ENCODE measurements at regions not wholly inside any gene's neighbourhood (a gene's known extent, or its start where the extent isn't known, plus 50 kb on each side); places are given as distances from the start of the nearest gene placed in this dataset.

- DNase-seq (ENCODE audit: low read depth in 1 of 2, low spot score in 2 of 2) = no peak
- Histone ChIP-seq H3K4me1 (replicated peaks) (peaks cover 8% of the 10 kb centered on the region), H3K27ac (no peak overlapping the region), H3K4me3 (no peak overlapping the region), H3K9me3 (replicated peaks) (no peaks in the 10 kb centered on the region), H3K36me3 (no peaks in the 10 kb centered on the region), H3K27me3 (replicated peaks) (no peaks in the 10 kb centered on the region)
Observed at GRCh38 chr5:159430361-159431012, 100.2 kb upstream of the IL12B start.

- H3K9me3 ChIP-seq (replicated peaks) = no peaks in the 10 kb centered on the region
- no peaks in the 10 kb centered on the region for H3K36me3 ChIP-seq
- no peaks in the 10 kb centered on the region for H3K27me3 ChIP-seq (replicated peaks)
- no peak overlapping the region for H3K4me3 ChIP-seq
- no peak overlapping the region for H3K27ac ChIP-seq
- DNase-seq (ENCODE audit: low read depth in 1 of 2, low spot score in 2 of 2) = no peak
- peaks cover 1% of the 10 kb centered on the region for H3K4me1 ChIP-seq (replicated peaks)
Observed at GRCh38 chr5:159435855-159436254, 105.6 kb upstream of the IL12B start.

- no peaks in the 10 kb centered on the region for H3K9me3 ChIP-seq (replicated peaks)
- H3K4me3 ChIP-seq = no peak overlapping the region
- no peak for DNase-seq (ENCODE audit: low read depth in 1 of 2, low spot score in 2 of 2)
Observed at GRCh38 chr5:159438092-159438491, 107.8 kb upstream of the IL12B start.

GRCh38 chr5:159439002-159439401, 108.7 kb upstream of the IL12B start:
- no peaks in the 10 kb centered on the region for H3K27me3 ChIP-seq (replicated peaks)
- H3K4me3 ChIP-seq = no peak overlapping the region
- no peak for DNase-seq (ENCODE audit: low read depth in 1 of 2, low spot score in 2 of 2)
- no peaks in the 10 kb centered on the region for H3K36me3 ChIP-seq
- no peaks in the 10 kb centered on the region for H3K9me3 ChIP-seq (replicated peaks)
- H3K27ac ChIP-seq = no peak overlapping the region
- H3K4me1 ChIP-seq (replicated peaks) = no peaks in the 10 kb centered on the region

More at GRCh38 chr5:159438092-159438491, 107.8 kb upstream of the IL12B start:
- no peaks in the 10 kb centered on the region for H3K27me3 ChIP-seq (replicated peaks)
- H3K36me3 ChIP-seq = no peaks in the 10 kb centered on the region
- no peaks in the 10 kb centered on the region for H3K4me1 ChIP-seq (replicated peaks)
- H3K27ac ChIP-seq = no peak overlapping the region

- Histone ChIP-seq H3K27me3 (replicated peaks) (no peaks in the 10 kb centered on the region), H3K27ac (no peak overlapping the region), H3K4me1 (replicated peaks) (no peaks in the 10 kb centered on the region), H3K4me3 (no peak overlapping the region), H3K9me3 (replicated peaks) (no peaks in the 10 kb centered on the region), H3K36me3 (no peaks in the 10 kb centered on the region)
- DNase-seq (ENCODE audit: low read depth in 1 of 2, low spot score in 2 of 2) = no peak
Observed at GRCh38 chr5:159440235-159440634, 109.9 kb upstream of the IL12B start.

GRCh38 chr5:159440968-159441367, 110.7 kb upstream of the IL12B start:
- DNase-seq (ENCODE audit: low read depth in 1 of 2, low spot score in 2 of 2) = no peak
- Histone ChIP-seq H3K4me1 (replicated peaks) (no peaks in the 10 kb centered on the region), H3K36me3 (no peaks in the 10 kb centered on the region), H3K9me3 (replicated peaks) (no peaks in the 10 kb centered on the region), H3K27me3 (replicated peaks) (no peaks in the 10 kb centered on the region), H3K4me3 (no peak overlapping the region), H3K27ac (no peak overlapping the region)

- H3K27me3 ChIP-seq (replicated peaks) = no peaks in the 10 kb centered on the region
- H3K4me1 ChIP-seq (replicated peaks) = no peaks in the 10 kb centered on the region
- H3K4me3 ChIP-seq = no peak overlapping the region
- H3K36me3 ChIP-seq = no peaks in the 10 kb centered on the region
- DNase-seq (ENCODE audit: low read depth in 1 of 2, low spot score in 2 of 2) = peak in 1 of 2 experiments; percentile 55
- no peak overlapping the region for H3K27ac ChIP-seq
- H3K9me3 ChIP-seq (replicated peaks) = no peaks in the 10 kb centered on the region
Observed at GRCh38 chr5:159441441-159441840, 111.2 kb upstream of the IL12B start.

- no peak for DNase-seq (ENCODE audit: low read depth in 1 of 2, low spot score in 2 of 2)
Observed at GRCh38 chr5:159442206-159442850, 112.0 kb upstream of the IL12B start.

GRCh38 chr5:159444441-159445082, 114.3 kb upstream of the IL12B start:
- Histone ChIP-seq H3K36me3 (no peaks in the 10 kb centered on the region), H3K4me3 (no peak overlapping the region), H3K27me3 (replicated peaks) (no peaks in the 10 kb centered on the region), H3K4me1 (replicated peaks) (peaks cover 1% of the 10 kb centered on the region), H3K27ac (no peak overlapping the region), H3K9me3 (replicated peaks) (no peaks in the 10 kb centered on the region)
- peak in 1 of 2 experiments; percentile 79 for DNase-seq (ENCODE audit: low read depth in 1 of 2, low spot score in 2 of 2)

More at GRCh38 chr5:159442206-159442850, 112.0 kb upstream of the IL12B start:
- H3K36me3 ChIP-seq = no peaks in the 10 kb centered on the region
- no peaks in the 10 kb centered on the region for H3K9me3 ChIP-seq (replicated peaks)
- H3K27me3 ChIP-seq (replicated peaks) = no peaks in the 10 kb centered on the region
- H3K4me3 ChIP-seq = no peak overlapping the region
- H3K27ac ChIP-seq = no peak overlapping the region
- H3K4me1 ChIP-seq (replicated peaks) = no peaks in the 10 kb centered on the region

GRCh38 chr5:159447116-159447515, 116.8 kb upstream of the IL12B start:
- no peaks in the 10 kb centered on the region for H3K9me3 ChIP-seq (replicated peaks)
- H3K4me1 ChIP-seq (replicated peaks) = peaks cover 27% of the 10 kb centered on the region
- no peak overlapping the region for H3K27ac ChIP-seq
- H3K36me3 ChIP-seq = no peaks in the 10 kb centered on the region
- no peak for DNase-seq (ENCODE audit: low read depth in 1 of 2, low spot score in 2 of 2)
- no peaks in the 10 kb centered on the region for H3K27me3 ChIP-seq (replicated peaks)
- no peak overlapping the region for H3K4me3 ChIP-seq

GRCh38 chr5:159448841-159449407, 118.6 kb upstream of the IL12B start:
- DNase-seq (ENCODE audit: low read depth in 1 of 2, low spot score in 2 of 2) = no peak
- Histone ChIP-seq H3K36me3 (no peaks in the 10 kb centered on the region), H3K4me1 (replicated peaks) (peaks cover 29% of the 10 kb centered on the region), H3K27ac (no peak overlapping the region), H3K4me3 (no peak overlapping the region), H3K9me3 (replicated peaks) (no peaks in the 10 kb centered on the region), H3K27me3 (replicated peaks) (no peaks in the 10 kb centered on the region)

- Histone ChIP-seq H3K4me3 (no peak overlapping the region), H3K27ac (no peak overlapping the region), H3K36me3 (no peaks in the 10 kb centered on the region), H3K9me3 (replicated peaks) (no peaks in the 10 kb centered on the region), H3K4me1 (replicated peaks) (peaks cover 29% of the 10 kb centered on the region), H3K27me3 (replicated peaks) (no peaks in the 10 kb centered on the region)
- DNase-seq (ENCODE audit: low read depth in 1 of 2, low spot score in 2 of 2) = peak; percentile 44 to 59
Observed at GRCh38 chr5:159449925-159450324, 119.6 kb upstream of the IL12B start.

- Histone ChIP-seq H3K36me3 (no peaks in the 10 kb centered on the region), H3K9me3 (replicated peaks) (no peaks in the 10 kb centered on the region), H3K27ac (no peak overlapping the region), H3K27me3 (replicated peaks) (no peaks in the 10 kb centered on the region), H3K4me1 (replicated peaks) (peaks cover 29% of the 10 kb centered on the region), H3K4me3 (no peak overlapping the region)
- DNase-seq (ENCODE audit: low read depth in 1 of 2, low spot score in 2 of 2) = no peak
Observed at GRCh38 chr5:159450417-159450816, 120.1 kb upstream of the IL12B start.

All from SJSA1 (cell line).